ENCODE measurements at regions not wholly inside any gene's neighbourhood (a gene's known extent, or its start where the extent isn't known, plus 50 kb on each side); places are given as distances from the start of the nearest gene placed in this dataset.

DNA sequence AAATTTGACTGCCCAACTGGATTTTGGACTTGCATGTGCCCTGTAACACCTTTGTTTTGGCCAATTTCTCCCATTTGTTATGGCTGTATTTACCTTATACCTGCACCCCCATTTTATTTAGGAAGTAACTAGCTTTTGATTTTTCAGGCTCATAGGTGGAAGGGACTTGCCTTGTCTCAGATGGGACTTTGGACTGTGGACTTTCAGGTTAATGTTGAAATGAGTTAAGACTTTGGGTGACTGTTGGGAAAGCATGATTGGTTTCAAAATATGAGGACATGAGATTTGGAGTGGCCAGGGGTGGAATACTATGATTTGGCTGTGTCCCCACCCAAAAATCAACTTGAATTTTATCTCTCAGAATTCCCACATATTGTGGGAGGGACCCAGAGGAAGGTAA, 490.2 kb downstream of the PRR16 start:
- no peak overlapping the region for H2AFZ ChIP-seq (ENCODE audit: low read depth)
- TF ChIP-seq GABPA (IDR thresholded peaks at IDR 0.05; ENCODE audit: low read depth) = no peak
- no peak overlapping the region for H3K27ac ChIP-seq (ENCODE audit: low read depth in 2 of 2, low read length in 1 of 2)
- H3K36me3 ChIP-seq (replicated peaks in 1 of 2; ENCODE audit: control insufficient read depth in 1 of 2, insufficient read depth in 2 of 2, low read length in 1 of 2) = no peaks in the 10 kb centered on the region
- peaks cover 6% of the 10 kb centered on the region; the same call in 1 of the 2 replicates for H3K9me3 ChIP-seq
- H4K20me1 ChIP-seq (ENCODE audit: insufficient read depth) = no peaks in the 10 kb centered on the region
- H3K9me2 ChIP-seq = no peaks in the 10 kb centered on the region
- H3F3A ChIP-seq (replicated peaks; ENCODE audit: insufficient read depth) = no peaks in the 10 kb centered on the region
- no peak overlapping the region for H3K4me2 ChIP-seq
- H3K9ac ChIP-seq = no peak overlapping the region
- CTCF ChIA-PET = no interaction called here
- H3K79me2 ChIP-seq (ENCODE audit: insufficient read depth) = no peaks in the 10 kb centered on the region
- no peaks in the 10 kb centered on the region for H3K27me3 ChIP-seq (ENCODE audit: insufficient read depth)
- no peak for DNase-seq
- H3K4me3 ChIP-seq (ENCODE audit: low read depth in 2 of 2, low read length in 1 of 2) = no peak overlapping the region
- POLR2A ChIA-PET = no interaction called here
- no peaks in the 10 kb centered on the region; a peak in 1 of 4 replicates for H3K4me1 ChIP-seq (ENCODE audit: control insufficient read depth in 1 of 2, insufficient read depth in 2 of 2, low read depth in 1 of 2, low read length in 1 of 2)

DNA sequence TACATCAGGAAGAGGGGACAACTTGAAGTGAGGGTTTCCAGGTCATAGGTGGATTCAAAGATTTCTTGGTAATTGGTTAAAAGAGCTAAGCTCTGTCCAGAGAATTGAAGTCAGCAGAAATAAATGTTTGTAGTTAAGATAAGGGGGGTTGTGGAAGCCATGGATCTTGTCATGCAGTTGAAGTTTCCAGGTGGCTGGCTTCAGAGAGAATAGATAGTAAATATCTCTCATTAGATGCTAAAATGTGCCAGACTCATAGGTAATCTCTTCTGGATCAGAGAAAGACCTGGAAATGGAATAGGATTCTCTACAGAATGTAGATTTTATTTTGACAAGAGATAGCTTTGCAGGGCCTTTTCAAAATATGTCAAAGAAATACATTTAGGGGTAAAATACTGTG, 491.7 kb downstream of the PRR16 start:
- Histone ChIP-seq H3K9me3 (peaks cover 6% of the 10 kb centered on the region; the same call in 1 of the 2 replicates), H2AFZ (ENCODE audit: low read depth) (no peak overlapping the region), H3K27me3 (ENCODE audit: insufficient read depth) (no peaks in the 10 kb centered on the region), H3K4me1 (ENCODE audit: control insufficient read depth in 1 of 2, insufficient read depth in 2 of 2, low read depth in 1 of 2, low read length in 1 of 2) (no peaks in the 10 kb centered on the region; a peak in 1 of 4 replicates), H3K79me2 (ENCODE audit: insufficient read depth) (no peaks in the 10 kb centered on the region), H3F3A (replicated peaks; ENCODE audit: insufficient read depth) (no peaks in the 10 kb centered on the region), H3K27ac (ENCODE audit: low read depth in 2 of 2, low read length in 1 of 2) (peak overlapping the region in 1 of 2 experiments; percentile 47; a peak in 1 of 4 replicates), H3K9me2 (no peaks in the 10 kb centered on the region), H3K36me3 (replicated peaks in 1 of 2; ENCODE audit: control insufficient read depth in 1 of 2, insufficient read depth in 2 of 2, low read length in 1 of 2) (no peaks in the 10 kb centered on the region), H3K4me2 (no peak overlapping the region), H4K20me1 (ENCODE audit: insufficient read depth) (no peaks in the 10 kb centered on the region), H3K4me3 (ENCODE audit: low read depth in 2 of 2, low read length in 1 of 2) (no peak overlapping the region), H3K9ac (no peak overlapping the region)
- CTCF ChIA-PET = no interaction called here
- DNase-seq = no peak
- no peak for TF ChIP-seq RFX5 (IDR thresholded peaks at IDR 0.05; ENCODE audit: low read length)
- TF ChIP-seq SMC3 (IDR thresholded peaks at IDR 0.05; ENCODE audit: low read depth, low read length) = no peak
- TF ChIP-seq, protein P1, sequence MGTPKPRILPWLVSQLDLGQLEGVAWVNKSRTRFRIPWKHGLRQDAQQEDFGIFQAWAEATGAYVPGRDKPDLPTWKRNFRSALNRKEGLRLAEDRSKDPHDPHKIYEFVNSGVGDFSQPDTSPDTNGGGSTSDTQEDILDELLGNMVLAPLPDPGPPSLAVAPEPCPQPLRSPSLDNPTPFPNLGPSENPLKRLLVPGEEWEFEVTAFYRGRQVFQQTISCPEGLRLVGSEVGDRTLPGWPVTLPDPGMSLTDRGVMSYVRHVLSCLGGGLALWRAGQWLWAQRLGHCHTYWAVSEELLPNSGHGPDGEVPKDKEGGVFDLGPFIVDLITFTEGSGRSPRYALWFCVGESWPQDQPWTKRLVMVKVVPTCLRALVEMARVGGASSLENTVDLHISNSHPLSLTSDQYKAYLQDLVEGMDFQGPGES (IDR thresholded peaks at IDR 0.05; ENCODE audit: low read depth, low read length) = no peak
- peak in 1 of 2 experiments; percentile 55; a peak in 1 of 4 replicates for TF ChIP-seq EP300 (IDR thresholded peaks at IDR 0.05; ENCODE audit: borderline replicate concordance in 1 of 2, low read depth in 1 of 2, low read length in 1 of 2)
- POLR2A ChIA-PET = no interaction called here

- Histone ChIP-seq H3K27ac (ENCODE audit: low read depth in 2 of 2, low read length in 1 of 2) (no peak overlapping the region), H3K4me2 (no peak overlapping the region), H3F3A (replicated peaks; ENCODE audit: insufficient read depth) (no peaks in the 10 kb centered on the region), H3K9ac (no peak overlapping the region), H3K4me1 (ENCODE audit: control insufficient read depth in 1 of 2, insufficient read depth in 2 of 2, low read depth in 1 of 2, low read length in 1 of 2) (no peaks in the 10 kb centered on the region; a peak in 2 of 4 replicates), H3K79me2 (ENCODE audit: insufficient read depth) (no peaks in the 10 kb centered on the region), H4K20me1 (ENCODE audit: insufficient read depth) (no peaks in the 10 kb centered on the region), H2AFZ (ENCODE audit: low read depth) (no peak overlapping the region), H3K9me2 (no peaks in the 10 kb centered on the region), H3K36me3 (replicated peaks in 1 of 2; ENCODE audit: control insufficient read depth in 1 of 2, insufficient read depth in 2 of 2, low read length in 1 of 2) (no peaks in the 10 kb centered on the region), H3K27me3 (ENCODE audit: insufficient read depth) (no peaks in the 10 kb centered on the region), H3K9me3 (no peaks in the 10 kb centered on the region), H3K4me3 (ENCODE audit: low read depth in 2 of 2, low read length in 1 of 2) (no peak overlapping the region)
- DNase-seq = no peak
- POLR2A ChIA-PET = no interaction called here
- WGBS (ENCODE audit: low lambda C conversion rate) = 79% methylated on average over 7 of the region's 7 CpGs
- TF ChIP-seq RCOR1 (IDR thresholded peaks at IDR 0.05; ENCODE audit: low read length) (no peak), YY1 (IDR thresholded peaks at IDR 0.05; ENCODE audit: low read depth) (no peak), SIN3A (IDR thresholded peaks at IDR 0.05; ENCODE audit: borderline replicate concordance, low read depth, low read length) (no peak), GATA2 (CRISPR knock-in tag; IDR thresholded peaks at IDR 0.05) (no peak), SMC3 (IDR thresholded peaks at IDR 0.05; ENCODE audit: low read depth, low read length) (no peak), NFIC (IDR thresholded peaks at IDR 0.05; ENCODE audit: borderline replicate concordance) (no peak), RXRA (IDR thresholded peaks at IDR 0.05; ENCODE audit: borderline replicate concordance, low read depth) (no peak), RAD21 (IDR thresholded peaks at IDR 0.05; ENCODE audit: low read length) (no peak), FOXM1 (IDR thresholded peaks at IDR 0.05; ENCODE audit: low read depth) (no peak), FOSL2 (IDR thresholded peaks at IDR 0.05; ENCODE audit: borderline replicate concordance, low read depth) (no peak), PBX3 (IDR thresholded peaks at IDR 0.05) (no peak), TEAD4 (IDR thresholded peaks at IDR 0.05; ENCODE audit: borderline replicate concordance, insufficient read depth) (no peak), EP300 (IDR thresholded peaks at IDR 0.05; ENCODE audit: borderline replicate concordance in 1 of 2, low read depth in 1 of 2, low read length in 1 of 2) (no peak), GABPA (IDR thresholded peaks at IDR 0.05; ENCODE audit: low read depth) (no peak), FOXJ3 (CRISPR knock-in tag; IDR thresholded peaks at IDR 0.05) (no peak), EZH2phosphoT487 (IDR thresholded peaks at IDR 0.05; ENCODE audit: borderline replicate concordance, low read depth) (no peak)
- TF ChIP-seq, protein P2, sequence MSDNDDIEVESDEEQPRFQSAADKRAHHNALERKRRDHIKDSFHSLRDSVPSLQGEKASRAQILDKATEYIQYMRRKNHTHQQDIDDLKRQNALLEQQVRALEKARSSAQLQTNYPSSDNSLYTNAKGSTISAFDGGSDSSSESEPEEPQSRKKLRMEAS (IDR thresholded peaks at IDR 0.05; ENCODE audit: low read depth) = no peak
- TF ChIP-seq, protein P3, sequence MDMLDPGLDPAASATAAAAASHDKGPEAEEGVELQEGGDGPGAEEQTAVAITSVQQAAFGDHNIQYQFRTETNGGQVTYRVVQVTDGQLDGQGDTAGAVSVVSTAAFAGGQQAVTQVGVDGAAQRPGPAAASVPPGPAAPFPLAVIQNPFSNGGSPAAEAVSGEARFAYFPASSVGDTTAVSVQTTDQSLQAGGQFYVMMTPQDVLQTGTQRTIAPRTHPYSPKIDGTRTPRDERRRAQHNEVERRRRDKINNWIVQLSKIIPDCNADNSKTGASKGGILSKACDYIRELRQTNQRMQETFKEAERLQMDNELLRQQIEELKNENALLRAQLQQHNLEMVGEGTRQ (IDR thresholded peaks at IDR 0.05; ENCODE audit: borderline replicate concordance, low read depth, low read length) = no peak
- CTCF ChIA-PET = interaction anchor here (0.8 kb wide), 1 partner anchor 45 kb away, joined by 3 read pairs; no protein-coding TSS in a partner anchor
Measured at GRCh38 chr5:120958877-120959485, 494.9 kb downstream of the PRR16 start.

Data from SK-N-SH (cell line).